ENCODE measurements at regions not wholly inside any gene's neighbourhood (a gene's known extent, or its start where the extent isn't known, plus 50 kb on each side); places are given as distances from the start of the nearest gene placed in this dataset.

DNA sequence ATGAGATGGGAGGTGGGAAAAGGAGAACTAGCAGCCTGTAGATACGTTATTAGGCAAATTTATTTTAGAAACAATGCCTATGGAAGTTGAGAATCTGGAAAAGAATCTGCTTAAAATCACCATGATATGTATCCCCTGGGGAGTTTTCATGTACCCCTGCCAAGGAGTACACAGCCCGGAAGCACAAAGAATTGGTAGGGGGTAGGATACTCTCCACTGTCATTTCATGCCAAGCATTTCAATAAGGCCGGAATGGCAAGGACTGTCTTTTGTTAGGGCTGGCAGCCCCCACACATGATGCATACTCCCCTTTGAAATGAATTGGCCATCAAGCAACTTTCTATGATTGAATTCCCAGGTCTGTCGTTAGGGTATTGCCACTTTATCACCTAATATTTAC, 111.5 kb upstream of the APP start:
- Histone ChIP-seq H3K36me3 (replicated peaks in 1 of 2) (no peaks in the 10 kb centered on the region), H3K4me1 (replicated peaks in 1 of 2) (no peaks in the 10 kb centered on the region), H3K4me3 (no peak overlapping the region), H3K27ac (no peak overlapping the region), H3K9me3 (replicated peaks in 1 of 3) (no peaks in the 10 kb centered on the region), H3K27me3 (no peaks in the 10 kb centered on the region)
- no peak for TF ChIP-seq POLR2A (IDR thresholded peaks at IDR 0.05)
- TF ChIP-seq CTCF (IDR thresholded peaks at IDR 0.05) = no peak
- intact Hi-C loops (cut with DNase I) = no loop called here
- 52 to 57% (median 53%) methylated on average over 4 of the region's 4 CpGs for WGBS, 4 donors
- no peak for DNase-seq

GRCh38 chr21:26281506-26281905, 110.9 kb upstream of the APP start:
- no peak for DNase-seq
- Histone ChIP-seq H3K27me3 (no peaks in the 10 kb centered on the region), H3K4me1 (replicated peaks in 1 of 2) (no peaks in the 10 kb centered on the region), H3K9me3 (replicated peaks in 1 of 3) (no peaks in the 10 kb centered on the region), H3K4me3 (no peak overlapping the region), H3K36me3 (replicated peaks in 1 of 2) (no peaks in the 10 kb centered on the region), H3K27ac (no peak overlapping the region)
- no peak for TF ChIP-seq POLR2A (IDR thresholded peaks at IDR 0.05)
- TF ChIP-seq CTCF (IDR thresholded peaks at IDR 0.05) = no peak
- intact Hi-C loops (cut with DNase I) = no loop called here
- 87 to 93% (median 92%) methylated on average over 2 of the region's 2 CpGs for WGBS, 4 donors

GRCh38 chr21:26280775-26281174, 110.2 kb upstream of the APP start:
- intact Hi-C loops (cut with DNase I) = no loop called here
- H3K36me3 ChIP-seq (replicated peaks in 1 of 2) = no peaks in the 10 kb centered on the region
- H3K4me3 ChIP-seq = no peak overlapping the region
- no peak for TF ChIP-seq CTCF (IDR thresholded peaks at IDR 0.05)
- no peak for TF ChIP-seq POLR2A (IDR thresholded peaks at IDR 0.05)
- no peak overlapping the region for H3K27ac ChIP-seq
- H3K4me1 ChIP-seq (replicated peaks in 1 of 2) = no peaks in the 10 kb centered on the region
- no peaks in the 10 kb centered on the region for H3K9me3 ChIP-seq (replicated peaks in 1 of 3)
- 24 to 32% (median 32%) methylated on average over 3 of the region's 3 CpGs for WGBS, 4 donors
- no peaks in the 10 kb centered on the region for H3K27me3 ChIP-seq
- no peak for DNase-seq

GRCh38 chr21:26280148-26280547, 109.6 kb upstream of the APP start:
- 68 to 79% (median 78%) methylated on average over 5 of the region's 5 CpGs for WGBS, 4 donors
- Histone ChIP-seq H3K27ac (no peak overlapping the region), H3K27me3 (no peaks in the 10 kb centered on the region), H3K4me1 (replicated peaks in 1 of 2) (no peaks in the 10 kb centered on the region), H3K4me3 (no peak overlapping the region), H3K9me3 (replicated peaks in 1 of 3) (no peaks in the 10 kb centered on the region), H3K36me3 (replicated peaks in 1 of 2) (no peaks in the 10 kb centered on the region)
- intact Hi-C loops (cut with DNase I) = no loop called here
- no peak for TF ChIP-seq CTCF (IDR thresholded peaks at IDR 0.05)
- no peak for TF ChIP-seq POLR2A (IDR thresholded peaks at IDR 0.05)
- DNase-seq = no peak
